Stomach (tissue), 4 donors: ENCODE measurements at regions not wholly inside any gene's neighbourhood (a gene's known extent, or its start where the extent isn't known, plus 50 kb on each side); places are given as distances from the start of the nearest gene placed in this dataset.

Source experiments
- POLR2A ChIP-seq, 4 donors: fragments of 450-650 bp; IDR thresholded peaks; one replicate each; pipeline ENCODE4 v1.6.1; 2016; ENCODE audit warnings: antibody characterized with exemption in 4 of 4, control low read depth in 2 of 4, mild to moderate bottlenecking in 1 of 4, moderate library complexity in 1 of 4
- POLR2AphosphoS5 ChIP-seq, 3 donors: sonication (generic); formaldehyde crosslinking; IDR thresholded peaks; one replicate each; pipeline ENCODE4 v1.6.1; 2016; ENCODE audit warnings: antibody characterized with exemption in 3 of 3
- TF ChIP-seq, protein P1 (sequence below), 7 experiments: fragments of 450-650 bp in 4 of 7; fragments of 200-600 bp in 3 of 7; sonication (generic) in 3 of 7; IDR thresholded peaks; one replicate each; pipeline ENCODE4 v1.5.1; 2016 to 2019; ENCODE audit warnings: antibody characterized with exemption in 7 of 7, control low read depth in 2 of 7, mild to moderate bottlenecking in 1 of 7

DNA sequence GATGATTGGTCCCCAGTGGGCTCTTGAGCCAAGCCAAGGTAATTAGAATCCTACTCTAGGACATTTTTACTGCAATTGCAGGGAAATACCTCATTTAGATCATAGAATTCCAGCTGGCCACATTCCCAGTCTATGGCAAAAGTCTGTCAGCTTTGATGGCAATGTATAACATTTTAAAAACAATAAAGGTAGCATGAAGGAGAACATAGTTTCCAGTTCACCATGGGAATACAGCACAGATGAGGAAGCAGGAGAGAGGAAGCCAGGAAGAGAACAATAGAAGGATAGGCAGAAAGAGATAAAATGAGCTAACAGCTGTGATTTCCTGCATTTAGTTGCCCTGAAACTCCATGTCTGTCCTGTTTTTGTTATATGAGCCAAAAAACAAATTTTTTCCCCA lies 897.3 kb upstream of the DDX18 start:
- TF ChIP-seq, protein P1, sequence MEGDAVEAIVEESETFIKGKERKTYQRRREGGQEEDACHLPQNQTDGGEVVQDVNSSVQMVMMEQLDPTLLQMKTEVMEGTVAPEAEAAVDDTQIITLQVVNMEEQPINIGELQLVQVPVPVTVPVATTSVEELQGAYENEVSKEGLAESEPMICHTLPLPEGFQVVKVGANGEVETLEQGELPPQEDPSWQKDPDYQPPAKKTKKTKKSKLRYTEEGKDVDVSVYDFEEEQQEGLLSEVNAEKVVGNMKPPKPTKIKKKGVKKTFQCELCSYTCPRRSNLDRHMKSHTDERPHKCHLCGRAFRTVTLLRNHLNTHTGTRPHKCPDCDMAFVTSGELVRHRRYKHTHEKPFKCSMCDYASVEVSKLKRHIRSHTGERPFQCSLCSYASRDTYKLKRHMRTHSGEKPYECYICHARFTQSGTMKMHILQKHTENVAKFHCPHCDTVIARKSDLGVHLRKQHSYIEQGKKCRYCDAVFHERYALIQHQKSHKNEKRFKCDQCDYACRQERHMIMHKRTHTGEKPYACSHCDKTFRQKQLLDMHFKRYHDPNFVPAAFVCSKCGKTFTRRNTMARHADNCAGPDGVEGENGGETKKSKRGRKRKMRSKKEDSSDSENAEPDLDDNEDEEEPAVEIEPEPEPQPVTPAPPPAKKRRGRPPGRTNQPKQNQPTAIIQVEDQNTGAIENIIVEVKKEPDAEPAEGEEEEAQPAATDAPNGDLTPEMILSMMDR (IDR thresholded peaks at IDR 0.05), result no peak
- no peak for TF ChIP-seq POLR2A (IDR thresholded peaks at IDR 0.05)
- no peak for TF ChIP-seq POLR2AphosphoS5 (IDR thresholded peaks at IDR 0.05)
